SK-N-SH (cell line): ENCODE measurements at regions not wholly inside any gene's neighbourhood (a gene's known extent, or its start where the extent isn't known, plus 50 kb on each side); places are given as distances from the start of the nearest gene placed in this dataset.

Experiments used
- CHD2 ChIP-seq: fragments of 150-350 bp; IDR thresholded peaks from 2 replicates; pipeline ENCODE4 v1.6.1; 2018; ENCODE audit warnings: low read length; ENCODE audit not compliant: partially characterized antibody
- EZH2phosphoT487 ChIP-seq: fragments of 200-600 bp; sonication (generic); IDR thresholded peaks from 2 replicates; pipeline ENCODE4 v1.6.1; 2017; ENCODE audit warnings: low read depth, mixed run types, mild to moderate bottlenecking, antibody characterized with exemption, moderate library complexity, borderline replicate concordance
- JUND ChIP-seq: IDR thresholded peaks from 2 replicates; pipeline ENCODE4 v1.4.0; 2012
- TF ChIP-seq, protein P1 (sequence below): fragments of 200-600 bp; sonication (generic); IDR thresholded peaks from 2 replicates; pipeline ENCODE4 v1.6.1; 2017; ENCODE audit warnings: antibody characterized with exemption, mild to moderate bottlenecking, moderate library complexity
- TF ChIP-seq, protein P2 (sequence below): IDR thresholded peaks from 2 replicates; pipeline ENCODE4 v1.4.0; 2012; ENCODE audit warnings: low read depth

GRCh38 chr3:31367518-31367917 is 165.2 kb upstream of the STT3B start:
- TF ChIP-seq, protein P1, sequence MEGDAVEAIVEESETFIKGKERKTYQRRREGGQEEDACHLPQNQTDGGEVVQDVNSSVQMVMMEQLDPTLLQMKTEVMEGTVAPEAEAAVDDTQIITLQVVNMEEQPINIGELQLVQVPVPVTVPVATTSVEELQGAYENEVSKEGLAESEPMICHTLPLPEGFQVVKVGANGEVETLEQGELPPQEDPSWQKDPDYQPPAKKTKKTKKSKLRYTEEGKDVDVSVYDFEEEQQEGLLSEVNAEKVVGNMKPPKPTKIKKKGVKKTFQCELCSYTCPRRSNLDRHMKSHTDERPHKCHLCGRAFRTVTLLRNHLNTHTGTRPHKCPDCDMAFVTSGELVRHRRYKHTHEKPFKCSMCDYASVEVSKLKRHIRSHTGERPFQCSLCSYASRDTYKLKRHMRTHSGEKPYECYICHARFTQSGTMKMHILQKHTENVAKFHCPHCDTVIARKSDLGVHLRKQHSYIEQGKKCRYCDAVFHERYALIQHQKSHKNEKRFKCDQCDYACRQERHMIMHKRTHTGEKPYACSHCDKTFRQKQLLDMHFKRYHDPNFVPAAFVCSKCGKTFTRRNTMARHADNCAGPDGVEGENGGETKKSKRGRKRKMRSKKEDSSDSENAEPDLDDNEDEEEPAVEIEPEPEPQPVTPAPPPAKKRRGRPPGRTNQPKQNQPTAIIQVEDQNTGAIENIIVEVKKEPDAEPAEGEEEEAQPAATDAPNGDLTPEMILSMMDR = no peak
- no peak for TF ChIP-seq EZH2phosphoT487
- TF ChIP-seq JUND = no peak
- no peak for TF ChIP-seq CHD2
- TF ChIP-seq, protein P2, sequence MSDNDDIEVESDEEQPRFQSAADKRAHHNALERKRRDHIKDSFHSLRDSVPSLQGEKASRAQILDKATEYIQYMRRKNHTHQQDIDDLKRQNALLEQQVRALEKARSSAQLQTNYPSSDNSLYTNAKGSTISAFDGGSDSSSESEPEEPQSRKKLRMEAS = no peak
